ENCODE measurements at regions not wholly inside any gene's neighbourhood (a gene's known extent, or its start where the extent isn't known, plus 50 kb on each side); places are given as distances from the start of the nearest gene placed in this dataset.

- Histone ChIP-seq H4K91ac (ENCODE audit: insufficient read depth, low read depth, low read length) (no peak overlapping the region), H3K4me3 (ENCODE audit: insufficient read depth, low read depth, low read length) (no peak overlapping the region), H2BK5ac (ENCODE audit: low read depth, low read length, poor library complexity, severe bottlenecking) (no peak overlapping the region), H3K36me3 (ENCODE audit: control insufficient read depth, insufficient read depth, low read length) (no peaks in the 10 kb centered on the region), H3K9ac (ENCODE audit: low read depth, low read length) (no peak overlapping the region), H3K14ac (replicated peaks; ENCODE audit: low read depth, low read length) (no peak overlapping the region), H3K27me3 (ENCODE audit: control insufficient read depth, insufficient read depth, low read length) (no peaks in the 10 kb centered on the region), H3K56ac (ENCODE audit: extremely low read depth, insufficient read depth, low read length) (no peak overlapping the region), H2AFZ (replicated peaks; ENCODE audit: low read length, poor library complexity) (no peak overlapping the region), H3K18ac (ENCODE audit: low read depth, low read length) (no peak overlapping the region), H3K9me1 (ENCODE audit: insufficient read depth, low read length) (no peaks in the 10 kb centered on the region), H4K5ac (ENCODE audit: low read depth, low read length) (no peak overlapping the region), H3K27ac (ENCODE audit: insufficient read depth, low read length) (no peak overlapping the region), H2AK5ac (ENCODE audit: low read depth, low read length) (no peak overlapping the region), H2BK15ac (ENCODE audit: low read depth, low read length) (no peak overlapping the region), H3K4me2 (ENCODE audit: low read depth, low read length) (no peak overlapping the region), H3K23ac (ENCODE audit: low read depth, low read length) (no peak overlapping the region), H3K79me1 (ENCODE audit: low read depth in 1 of 2, low read length in 2 of 2) (no peaks in the 10 kb centered on the region), H4K20me1 (ENCODE audit: insufficient read depth, low read length) (no peaks in the 10 kb centered on the region), H3K4me1 (ENCODE audit: control insufficient read depth, insufficient read depth, low read length) (no peaks in the 10 kb centered on the region), H2AK9ac (replicated peaks; ENCODE audit: low read depth, low read length, poor library complexity) (no peak overlapping the region), H3K4ac (ENCODE audit: low read depth, low read length) (no peak overlapping the region), H2BK20ac (ENCODE audit: low read depth, low read length) (no peak overlapping the region), H3K9me3 (ENCODE audit: control insufficient read depth, insufficient read depth, low read length) (peaks cover 4% of the 10 kb centered on the region; the same call in 1 of the 2 replicates), H4K8ac (ENCODE audit: low read depth in 2 of 2, low read length in 2 of 2) (no peak overlapping the region), H2BK120ac (ENCODE audit: low read depth, low read length) (no peak overlapping the region)
- DNase-seq (no peak), ATAC-seq (ENCODE audit: low read depth) (no peak)
- WGBS, 2 experiments (ENCODE audit: extremely low coverage in 2 of 2, insufficient read length in 1 of 2): no CpG with 5 or more reads among the region's 3 CpGs
- TF ChIP-seq SMC3 (IDR thresholded peaks at IDR 0.05; ENCODE audit: low read depth, low read length): no peak
- no peak for TF ChIP-seq BHLHE40 (IDR thresholded peaks at IDR 0.05; ENCODE audit: low read depth, low read length)
- no peak for TF ChIP-seq RAD21 (IDR thresholded peaks at IDR 0.05; ENCODE audit: low read length)
- no peak for TF ChIP-seq FOS (IDR thresholded peaks at IDR 0.05; ENCODE audit: low read depth, low read length)
- ChIA-PET POLR2A (ENCODE audit: unreplicated experiment) (no interaction called here), CTCF (interaction anchor here (0.6 kb wide), 1 partner anchor 175 kb away, joined by 4 read pairs; no protein-coding TSS in a partner anchor)
- BruUV-seq (replicated peaks): no TSS peak
- dilution Hi-C loops (cut with HindIII; ENCODE audit: low sequenced_read_pairs, unreplicated experiment): no loop called here
- intact Hi-C loops (cut with micrococcal nuclease): no loop called here
- in situ Hi-C loops (cut with MboI; ENCODE audit: low sequenced_read_pairs): no loop called here
These were observed 52.5 kb downstream of the CRPPA start for GRCh38 chr7:16368885-16369284.
